IgD-negative memory B cell (primary cell): ENCODE measurements at regions not wholly inside any gene's neighbourhood (a gene's known extent, or its start where the extent isn't known, plus 50 kb on each side); places are given as distances from the start of the nearest gene placed in this dataset.
A peak's percentile ranks its signal among the peaks of the same experiment; 100 is the strongest.

ENCODE experiments used
- H3K27ac Mint-ChIP-seq, 3 donors: one replicate each; pipeline ENCODE4 v1.8.0; 2020 to 2022; ENCODE audit warnings: mild to moderate bottlenecking in 3 of 3, mixed read lengths in 3 of 3, moderate library complexity in 1 of 3
- H3K27me3 Mint-ChIP-seq: one replicate; pipeline ENCODE4 v1.8.0; 2021; ENCODE audit warnings: mixed read lengths
- H3K36me3 Mint-ChIP-seq: one replicate; pipeline ENCODE4 v1.8.0; 2020; ENCODE audit warnings: mild to moderate bottlenecking, mixed read lengths
- H3K4me1 Mint-ChIP-seq, 3 donors: one replicate each; pipeline ENCODE4 v1.8.0; 2020 to 2022; ENCODE audit warnings: mixed read lengths in 3 of 3, mild to moderate bottlenecking in 1 of 3
- H3K4me3 Mint-ChIP-seq, 4 donors: one replicate each; pipeline ENCODE4 v1.8.0; 2020 to 2022; ENCODE audit warnings: mild to moderate bottlenecking in 4 of 4, mixed read lengths in 4 of 4, moderate library complexity in 3 of 4
- H3K9me3 Mint-ChIP-seq, 3 donors: one replicate each; pipeline ENCODE4 v1.8.0; 2020 to 2021; ENCODE audit warnings: mixed read lengths in 3 of 3, mild to moderate bottlenecking in 1 of 3

GRCh38 chr4:10753856-10754402 is 69.4 kb upstream of the CLNK start:
- H3K27ac Mint-ChIP-seq, result no peak overlapping the region
- H3K4me3 Mint-ChIP-seq, result no peak overlapping the region
- H3K4me1 Mint-ChIP-seq, result peaks cover 0 to 1% (median 0%) of the 10 kb centered on the region in 3 donors
- peaks cover 4% of the 10 kb centered on the region for H3K36me3 Mint-ChIP-seq
- no peaks in the 10 kb centered on the region for H3K27me3 Mint-ChIP-seq
- H3K9me3 Mint-ChIP-seq, result peaks cover 0 to 4% (median 3%) of the 10 kb centered on the region in 3 donors

- no peak overlapping the region for H3K4me3 Mint-ChIP-seq
- H3K4me1 Mint-ChIP-seq, result peaks cover 0 to 3% (median 1%) of the 10 kb centered on the region in 3 donors
- H3K27ac Mint-ChIP-seq, result no peak overlapping the region
- no peaks in the 10 kb centered on the region for H3K27me3 Mint-ChIP-seq
- peaks cover 0 to 4% (median 3%) of the 10 kb centered on the region in 3 donors for H3K9me3 Mint-ChIP-seq
- H3K36me3 Mint-ChIP-seq, result peaks cover 4% of the 10 kb centered on the region
These were observed 68.8 kb upstream of the CLNK start for GRCh38 chr4:10753336-10753735.

- Mint-ChIP-seq H3K4me3 (no peak overlapping the region), H3K27me3 (no peaks in the 10 kb centered on the region), H3K36me3 (peaks cover 4% of the 10 kb centered on the region), H3K9me3 (peaks cover 0 to 3% (median under 1%) of the 10 kb centered on the region in 3 donors), H3K4me1 (peaks cover 5 to 15% (median 8%) of the 10 kb centered on the region in 3 donors), H3K27ac (no peak overlapping the region)
These were observed 66.1 kb upstream of the CLNK start for GRCh38 chr4:10750714-10751113.

GRCh38 chr4:10747186-10747585 is 62.6 kb upstream of the CLNK start:
- H3K27me3 Mint-ChIP-seq, result no peaks in the 10 kb centered on the region
- H3K27ac Mint-ChIP-seq, result peak overlapping the region in 1 of 3 donors; percentile 24
- peaks cover 6 to 19% (median 8%) of the 10 kb centered on the region in 3 donors for H3K4me1 Mint-ChIP-seq
- H3K4me3 Mint-ChIP-seq, result peak overlapping the region in 2 of 4 donors; percentile 56 to 73
- H3K36me3 Mint-ChIP-seq, result peaks cover 4% of the 10 kb centered on the region
- peaks cover 0 to 3% (median 0%) of the 10 kb centered on the region in 3 donors for H3K9me3 Mint-ChIP-seq

- H3K27ac Mint-ChIP-seq, result peak overlapping the region in 1 of 3 donors; percentile 24
- peak overlapping the region in 2 of 4 donors; percentile 56 to 73 for H3K4me3 Mint-ChIP-seq
- no peaks in the 10 kb centered on the region for H3K27me3 Mint-ChIP-seq
- peaks cover 4% of the 10 kb centered on the region for H3K36me3 Mint-ChIP-seq
- peaks cover 0 to 3% (median 0%) of the 10 kb centered on the region in 3 donors for H3K9me3 Mint-ChIP-seq
- H3K4me1 Mint-ChIP-seq, result peaks cover 6 to 19% (median 8%) of the 10 kb centered on the region in 3 donors
These were observed 62.0 kb upstream of the CLNK start for GRCh38 chr4:10746371-10747171.

GRCh38 chr4:10743357-10743756 is 58.8 kb upstream of the CLNK start:
- Mint-ChIP-seq H3K27me3 (no peaks in the 10 kb centered on the region), H3K36me3 (no peaks in the 10 kb centered on the region), H3K4me1 (peaks cover 10 to 19% (median 11%) of the 10 kb centered on the region in 3 donors), H3K27ac (no peak overlapping the region), H3K9me3 (no peaks in the 10 kb centered on the region), H3K4me3 (no peak overlapping the region)

GRCh38 chr4:10741961-10742699 is 57.6 kb upstream of the CLNK start:
- H3K36me3 Mint-ChIP-seq, result peaks cover 1% of the 10 kb centered on the region
- H3K9me3 Mint-ChIP-seq, result no peaks in the 10 kb centered on the region
- H3K4me1 Mint-ChIP-seq, result peaks cover 5 to 13% (median 12%) of the 10 kb centered on the region in 3 donors
- H3K4me3 Mint-ChIP-seq, result no peak overlapping the region
- no peaks in the 10 kb centered on the region for H3K27me3 Mint-ChIP-seq
- H3K27ac Mint-ChIP-seq, result no peak overlapping the region

- H3K9me3 Mint-ChIP-seq, result no peaks in the 10 kb centered on the region
- no peaks in the 10 kb centered on the region for H3K27me3 Mint-ChIP-seq
- H3K27ac Mint-ChIP-seq, result peak overlapping the region in 1 of 3 donors; percentile 6
- peaks cover 1% of the 10 kb centered on the region for H3K36me3 Mint-ChIP-seq
- no peak overlapping the region for H3K4me3 Mint-ChIP-seq
- H3K4me1 Mint-ChIP-seq, result peaks cover 5 to 10% (median 5%) of the 10 kb centered on the region in 3 donors
These were observed 56.5 kb upstream of the CLNK start for GRCh38 chr4:10740891-10741620.

- peaks cover 5 to 10% (median 5%) of the 10 kb centered on the region in 3 donors for H3K4me1 Mint-ChIP-seq
These were observed 55.7 kb upstream of the CLNK start for GRCh38 chr4:10740251-10740650.

GRCh38 chr4:10738826-10739489 is 54.4 kb upstream of the CLNK start:
- no peak overlapping the region for H3K27ac Mint-ChIP-seq
- H3K4me3 Mint-ChIP-seq, result no peak overlapping the region
- H3K36me3 Mint-ChIP-seq, result peaks cover 1% of the 10 kb centered on the region
- no peaks in the 10 kb centered on the region for H3K9me3 Mint-ChIP-seq
- no peaks in the 10 kb centered on the region for H3K27me3 Mint-ChIP-seq
- peaks cover 8 to 11% (median 9%) of the 10 kb centered on the region in 3 donors for H3K4me1 Mint-ChIP-seq

More at GRCh38 chr4:10740251-10740650, 55.7 kb upstream of the CLNK start:
- no peak overlapping the region for H3K4me3 Mint-ChIP-seq
- no peaks in the 10 kb centered on the region for H3K27me3 Mint-ChIP-seq
- H3K27ac Mint-ChIP-seq, result no peak overlapping the region
- H3K9me3 Mint-ChIP-seq, result no peaks in the 10 kb centered on the region
- H3K36me3 Mint-ChIP-seq, result peaks cover 1% of the 10 kb centered on the region

- Mint-ChIP-seq H3K27me3 (no peaks in the 10 kb centered on the region), H3K4me1 (peaks cover 16 to 25% (median 18%) of the 10 kb centered on the region in 3 donors), H3K36me3 (peaks cover 4% of the 10 kb centered on the region), H3K9me3 (peaks cover 0 to 2% (median 0%) of the 10 kb centered on the region in 3 donors), H3K27ac (no peak overlapping the region), H3K4me3 (no peak overlapping the region)
These were observed 52.8 kb upstream of the CLNK start for GRCh38 chr4:10737337-10737736.

- Mint-ChIP-seq H3K27ac (no peak overlapping the region), H3K9me3 (peaks cover 0 to 2% (median 0%) of the 10 kb centered on the region in 3 donors), H3K27me3 (no peaks in the 10 kb centered on the region), H3K4me1 (peaks cover 20 to 29% (median 21%) of the 10 kb centered on the region in 3 donors), H3K4me3 (no peak overlapping the region), H3K36me3 (peaks cover 4% of the 10 kb centered on the region)
These were observed 52.3 kb upstream of the CLNK start for GRCh38 chr4:10736895-10737294.

- H3K27ac Mint-ChIP-seq, result no peak overlapping the region
- H3K36me3 Mint-ChIP-seq, result peaks cover 4% of the 10 kb centered on the region
- H3K9me3 Mint-ChIP-seq, result peaks cover 0 to 2% (median 0%) of the 10 kb centered on the region in 3 donors
- H3K4me3 Mint-ChIP-seq, result no peak overlapping the region
- H3K27me3 Mint-ChIP-seq, result peaks cover under 1% of the 10 kb centered on the region
- H3K4me1 Mint-ChIP-seq, result peaks cover 25 to 36% (median 26%) of the 10 kb centered on the region in 3 donors
These were observed 51.7 kb upstream of the CLNK start for GRCh38 chr4:10736266-10736665.

- H3K27ac Mint-ChIP-seq, result no peak overlapping the region
- H3K27me3 Mint-ChIP-seq, result peaks cover 2% of the 10 kb centered on the region
- H3K4me3 Mint-ChIP-seq, result no peak overlapping the region
These were observed 50.1 kb upstream of the CLNK start for GRCh38 chr4:10734697-10735096.

More at GRCh38 chr4:10734697-10735096, 50.1 kb upstream of the CLNK start:
- peaks cover 0 to 3% (median 2%) of the 10 kb centered on the region in 3 donors for H3K9me3 Mint-ChIP-seq
- H3K4me1 Mint-ChIP-seq, result peaks cover 29 to 38% (median 38%) of the 10 kb centered on the region in 3 donors
- H3K36me3 Mint-ChIP-seq, result peaks cover 4% of the 10 kb centered on the region
